ENCODE measurements at regions not wholly inside any gene's neighbourhood (a gene's known extent, or its start where the extent isn't known, plus 50 kb on each side); places are given as distances from the start of the nearest gene placed in this dataset.

DNA sequence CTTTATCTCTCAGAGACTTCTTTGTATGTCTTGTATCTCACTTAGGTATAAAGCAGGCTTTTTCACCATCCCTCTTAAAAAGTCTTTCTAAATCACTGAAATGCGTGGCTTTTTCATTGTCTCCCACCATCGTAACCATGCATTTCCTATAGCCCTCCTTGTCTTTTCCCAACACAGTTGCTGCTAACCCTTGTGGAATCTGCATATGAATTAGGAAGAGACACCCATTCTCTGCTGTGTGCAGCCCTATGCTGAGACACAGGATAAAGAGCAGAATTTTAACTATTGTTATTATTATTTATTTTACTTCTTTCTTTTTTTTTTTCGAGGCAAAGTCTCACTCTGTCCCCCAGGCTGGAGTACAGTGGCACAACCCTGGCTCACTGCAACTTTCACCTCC is 804.3 kb upstream of the COBL start:
- H2AFZ ChIP-seq (ENCODE audit: low read depth, low read length, severe bottlenecking): no peak overlapping the region
- H3K27me3 ChIP-seq (ENCODE audit: low read length): no peaks in the 10 kb centered on the region
- TF ChIP-seq EZH2phosphoT487 (conservative IDR thresholded peaks at IDR 0.05; ENCODE audit: low read length): no peak
- H3K79me2 ChIP-seq (ENCODE audit: insufficient read depth, low read length): no peaks in the 10 kb centered on the region
- no peak overlapping the region for H3K4me2 ChIP-seq (ENCODE audit: low read depth, low read length, poor library complexity, severe bottlenecking)
- H3K9ac ChIP-seq (ENCODE audit: low read length): no peak overlapping the region
- no peaks in the 10 kb centered on the region for H3F3A ChIP-seq (ENCODE audit: insufficient read depth)
- H3K27ac ChIP-seq (ENCODE audit: low read depth, low read length): no peak overlapping the region
- no peak overlapping the region for H3K4me3 ChIP-seq (ENCODE audit: insufficient read depth, low read length, poor library complexity, severe bottlenecking)
- H3K9me3 ChIP-seq (ENCODE audit: insufficient read depth, low read length): no peaks in the 10 kb centered on the region
- H4K20me1 ChIP-seq (ENCODE audit: low read depth, low read length): no peaks in the 10 kb centered on the region
- no peaks in the 10 kb centered on the region for H3K36me3 ChIP-seq (ENCODE audit: low read length)
- H3K9me2 ChIP-seq (replicated peaks; ENCODE audit: insufficient read depth, low read length): no peaks in the 10 kb centered on the region

DNA sequence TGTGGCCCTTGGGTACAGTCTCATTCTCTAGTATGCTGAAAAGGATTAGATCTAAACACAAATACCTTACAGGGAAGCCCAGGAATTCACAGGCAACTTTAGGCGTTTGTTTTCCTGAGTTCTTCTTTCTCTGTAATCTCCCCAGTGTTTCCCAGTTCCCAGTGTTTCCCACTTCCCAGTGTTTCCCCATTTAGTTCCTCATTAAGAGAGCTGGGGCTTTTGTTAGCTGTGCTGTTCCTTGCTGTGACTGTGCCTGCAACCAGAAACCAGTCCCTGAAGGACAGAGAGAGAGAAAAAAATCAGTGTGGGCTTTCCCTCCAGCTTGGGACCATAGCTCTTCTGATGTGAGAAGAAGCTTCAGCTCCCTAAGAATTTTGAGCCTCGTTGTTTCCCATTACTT is 802.9 kb upstream of the COBL start:
- Histone ChIP-seq H4K20me1 (ENCODE audit: low read depth, low read length) (no peaks in the 10 kb centered on the region), H3K4me2 (ENCODE audit: low read depth, low read length, poor library complexity, severe bottlenecking) (no peak overlapping the region), H3F3A (ENCODE audit: insufficient read depth) (no peaks in the 10 kb centered on the region), H3K27ac (ENCODE audit: low read depth, low read length) (no peak overlapping the region), H3K36me3 (ENCODE audit: low read length) (no peaks in the 10 kb centered on the region), H3K27me3 (ENCODE audit: low read length) (no peaks in the 10 kb centered on the region), H3K9me3 (ENCODE audit: insufficient read depth, low read length) (no peaks in the 10 kb centered on the region), H3K9ac (ENCODE audit: low read length) (no peak overlapping the region), H3K9me2 (replicated peaks; ENCODE audit: insufficient read depth, low read length) (no peaks in the 10 kb centered on the region), H3K79me2 (ENCODE audit: insufficient read depth, low read length) (no peaks in the 10 kb centered on the region), H3K4me3 (ENCODE audit: insufficient read depth, low read length, poor library complexity, severe bottlenecking) (no peak overlapping the region), H2AFZ (ENCODE audit: low read depth, low read length, severe bottlenecking) (no peak overlapping the region)
- TF ChIP-seq, protein P1, sequence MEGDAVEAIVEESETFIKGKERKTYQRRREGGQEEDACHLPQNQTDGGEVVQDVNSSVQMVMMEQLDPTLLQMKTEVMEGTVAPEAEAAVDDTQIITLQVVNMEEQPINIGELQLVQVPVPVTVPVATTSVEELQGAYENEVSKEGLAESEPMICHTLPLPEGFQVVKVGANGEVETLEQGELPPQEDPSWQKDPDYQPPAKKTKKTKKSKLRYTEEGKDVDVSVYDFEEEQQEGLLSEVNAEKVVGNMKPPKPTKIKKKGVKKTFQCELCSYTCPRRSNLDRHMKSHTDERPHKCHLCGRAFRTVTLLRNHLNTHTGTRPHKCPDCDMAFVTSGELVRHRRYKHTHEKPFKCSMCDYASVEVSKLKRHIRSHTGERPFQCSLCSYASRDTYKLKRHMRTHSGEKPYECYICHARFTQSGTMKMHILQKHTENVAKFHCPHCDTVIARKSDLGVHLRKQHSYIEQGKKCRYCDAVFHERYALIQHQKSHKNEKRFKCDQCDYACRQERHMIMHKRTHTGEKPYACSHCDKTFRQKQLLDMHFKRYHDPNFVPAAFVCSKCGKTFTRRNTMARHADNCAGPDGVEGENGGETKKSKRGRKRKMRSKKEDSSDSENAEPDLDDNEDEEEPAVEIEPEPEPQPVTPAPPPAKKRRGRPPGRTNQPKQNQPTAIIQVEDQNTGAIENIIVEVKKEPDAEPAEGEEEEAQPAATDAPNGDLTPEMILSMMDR (IDR thresholded peaks at IDR 0.05; ENCODE audit: insufficient read depth, low read length, poor library complexity, severe bottlenecking): no peak
- no peak for TF ChIP-seq EZH2phosphoT487 (conservative IDR thresholded peaks at IDR 0.05; ENCODE audit: low read length)

GRCh38 chr7:52114509-52114908 is 797.9 kb upstream of the COBL start:
- Histone ChIP-seq H3F3A (ENCODE audit: insufficient read depth) (no peaks in the 10 kb centered on the region), H2AFZ (ENCODE audit: low read depth, low read length, severe bottlenecking) (no peak overlapping the region), H3K79me2 (ENCODE audit: insufficient read depth, low read length) (no peaks in the 10 kb centered on the region), H3K9me3 (ENCODE audit: insufficient read depth, low read length) (no peaks in the 10 kb centered on the region), H3K36me3 (ENCODE audit: low read length) (no peaks in the 10 kb centered on the region), H4K20me1 (ENCODE audit: low read depth, low read length) (no peaks in the 10 kb centered on the region), H3K27me3 (ENCODE audit: low read length) (no peaks in the 10 kb centered on the region), H3K4me2 (ENCODE audit: low read depth, low read length, poor library complexity, severe bottlenecking) (no peak overlapping the region), H3K9ac (ENCODE audit: low read length) (no peak overlapping the region), H3K9me2 (replicated peaks; ENCODE audit: insufficient read depth, low read length) (no peaks in the 10 kb centered on the region), H3K4me3 (ENCODE audit: insufficient read depth, low read length, poor library complexity, severe bottlenecking) (no peak overlapping the region), H3K27ac (ENCODE audit: low read depth, low read length) (no peak overlapping the region)
- TF ChIP-seq EZH2phosphoT487 (conservative IDR thresholded peaks at IDR 0.05; ENCODE audit: low read length): no peak
- TF ChIP-seq, protein P1 (IDR thresholded peaks at IDR 0.05; ENCODE audit: insufficient read depth, low read length, poor library complexity, severe bottlenecking): no peak

DNA sequence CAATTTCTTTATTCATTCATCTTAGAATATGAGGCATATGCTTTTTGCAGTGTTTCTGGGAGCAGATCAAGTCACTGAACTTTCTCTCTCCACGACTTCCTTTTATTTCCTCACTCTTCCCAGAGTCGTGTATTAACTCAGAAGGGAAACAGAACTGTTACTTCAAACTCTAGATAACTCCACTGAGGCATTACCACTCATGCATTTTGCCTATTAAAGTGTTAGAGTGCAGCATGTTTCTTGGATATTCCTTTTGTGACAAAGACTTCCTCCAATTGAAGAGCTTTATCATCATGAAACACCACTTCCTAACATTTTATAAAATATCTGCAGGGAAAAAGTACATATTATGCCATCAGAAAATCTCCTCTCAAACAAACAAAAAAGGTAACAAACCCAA is 797.4 kb upstream of the COBL start:
- H3K36me3 ChIP-seq (ENCODE audit: low read length): no peaks in the 10 kb centered on the region
- no peaks in the 10 kb centered on the region for H3K79me2 ChIP-seq (ENCODE audit: insufficient read depth, low read length)
- H3K9me3 ChIP-seq (ENCODE audit: insufficient read depth, low read length): no peaks in the 10 kb centered on the region
- H3F3A ChIP-seq (ENCODE audit: insufficient read depth): no peaks in the 10 kb centered on the region
- no peak for TF ChIP-seq EZH2phosphoT487 (conservative IDR thresholded peaks at IDR 0.05; ENCODE audit: low read length)
- TF ChIP-seq, protein P1 (IDR thresholded peaks at IDR 0.05; ENCODE audit: insufficient read depth, low read length, poor library complexity, severe bottlenecking): no peak
- H3K27ac ChIP-seq (ENCODE audit: low read depth, low read length): no peak overlapping the region
- no peak overlapping the region for H3K9ac ChIP-seq (ENCODE audit: low read length)
- H4K20me1 ChIP-seq (ENCODE audit: low read depth, low read length): no peaks in the 10 kb centered on the region
- H3K27me3 ChIP-seq (ENCODE audit: low read length): no peaks in the 10 kb centered on the region
- no peak overlapping the region for H3K4me3 ChIP-seq (ENCODE audit: insufficient read depth, low read length, poor library complexity, severe bottlenecking)
- no peak overlapping the region for H2AFZ ChIP-seq (ENCODE audit: low read depth, low read length, severe bottlenecking)
- H3K4me2 ChIP-seq (ENCODE audit: low read depth, low read length, poor library complexity, severe bottlenecking): no peak overlapping the region
- H3K9me2 ChIP-seq (replicated peaks; ENCODE audit: insufficient read depth, low read length): no peaks in the 10 kb centered on the region
